HG02981 (cell line): ENCODE measurements at regions not wholly inside any gene's neighbourhood (a gene's known extent, or its start where the extent isn't known, plus 50 kb on each side); places are given as distances from the start of the nearest gene placed in this dataset.
A peak's percentile ranks its signal among the peaks of the same experiment; 100 is the strongest.
"Not testable (repeated sequence)": the region's sequence is repeated elsewhere in the genome, so short reads cannot be mapped to it uniquely, and the experiment has no call there.

Experiments used
- ATAC-seq: cut with Tn5 transposase; IDR thresholded peaks from one replicate; pipeline ENCODE4 v1.9.1; 2021; ENCODE audit warnings: mild to moderate bottlenecking, moderate library complexity; ENCODE audit not compliant: unreplicated experiment

- no peak for ATAC-seq
Observed at GRCh38 chr4:134145369-134145768, 56.2 kb downstream of the PABPC4L start.

- no peak for ATAC-seq
Observed at GRCh38 chr4:134144337-134144736, 57.3 kb downstream of the PABPC4L start.

GRCh38 chr4:134141728-134142127 is 59.9 kb downstream of the PABPC4L start:
- no peak for ATAC-seq

GRCh38 chr4:134139188-134139587 is 62.4 kb downstream of the PABPC4L start:
- ATAC-seq: no peak

- ATAC-seq: no peak
Observed at GRCh38 chr4:134132086-134132783, 69.4 kb downstream of the PABPC4L start.

GRCh38 chr4:134126955-134127354 is 74.6 kb downstream of the PABPC4L start:
- no peak for ATAC-seq

- ATAC-seq: no peak
Observed at GRCh38 chr4:134126000-134126560, 75.5 kb downstream of the PABPC4L start.

- no peak for ATAC-seq
Observed at GRCh38 chr4:134122903-134123302, 78.7 kb downstream of the PABPC4L start.

GRCh38 chr4:134117392-134118183 is 84.0 kb downstream of the PABPC4L start:
- no peak for ATAC-seq

- no peak for ATAC-seq
Observed at GRCh38 chr4:134089885-134090284, 111.7 kb downstream of the PABPC4L start.

GRCh38 chr4:134085496-134085895 is 116.1 kb downstream of the PABPC4L start:
- ATAC-seq: no peak

GRCh38 chr4:134079085-134079484 is 122.5 kb downstream of the PABPC4L start:
- ATAC-seq: not testable (repeated sequence)

- peak; percentile 63 for ATAC-seq
Observed at GRCh38 chr4:134078230-134078914, 123.2 kb downstream of the PABPC4L start.

- no peak for ATAC-seq
Observed at GRCh38 chr4:134073711-134074110, 127.9 kb downstream of the PABPC4L start.

GRCh38 chr4:134072137-134072536 is 129.5 kb downstream of the PABPC4L start:
- no peak for ATAC-seq

- no peak for ATAC-seq
Observed at GRCh38 chr4:134070174-134070573, 131.4 kb downstream of the PABPC4L start.

GRCh38 chr4:134057356-134057755 is 144.2 kb downstream of the PABPC4L start:
- no peak for ATAC-seq

- not testable (repeated sequence) for ATAC-seq
Observed at GRCh38 chr4:134046221-134046620, 155.4 kb downstream of the PABPC4L start.

- ATAC-seq: no peak
Observed at GRCh38 chr4:134045411-134045810, 156.2 kb downstream of the PABPC4L start.

GRCh38 chr4:134043266-134043665 is 158.3 kb downstream of the PABPC4L start:
- ATAC-seq: no peak

GRCh38 chr4:134028421-134028820 is 173.2 kb downstream of the PABPC4L start:
- no peak for ATAC-seq
